B cell (primary cell): ENCODE measurements at regions not wholly inside any gene's neighbourhood (a gene's known extent, or its start where the extent isn't known, plus 50 kb on each side); places are given as distances from the start of the nearest gene placed in this dataset.

Source experiments
- ATAC-seq: fragments of 200-7000 bp; cut with Tn5 transposase; one replicate; pipeline ENCODE4 v1.10.0; 2021; ENCODE audit warnings: low read depth, mild to moderate bottlenecking, moderate number of reproducible peaks, moderate library complexity
- CTCF ChIA-PET: fragments of 350-600 bp; sonication (Branson Sonifier 250); formaldehyde crosslinking; loops from one replicate; lab custom pipeline; 2021; ENCODE audit warnings: antibody characterized with exemption, inconsistent platforms; lab: Charles Lee
- POLR2A ChIA-PET: fragments of 350-600 bp; sonication (Branson Sonifier 250); formaldehyde crosslinking; loops from one replicate; lab custom pipeline; 2021; ENCODE audit warnings: antibody characterized with exemption; lab: Charles Lee
- DNase-seq: peaks from one replicate; pipeline ENCODE4 v3.0.0; 2013
- H2AFZ ChIP-seq: 2 replicates; pipeline ENCODE4 v1.6.1; 2012; ENCODE audit warnings: mild to moderate bottlenecking, low read depth, low read length; ENCODE audit not compliant: insufficient read depth, poor library complexity, severe bottlenecking
- H3K27ac ChIP-seq, 2 donors: 1 replicate in 1 of 2; 2 replicates in 1 of 2; pipeline ENCODE4 v1.5.1; 2012 to 2013; ENCODE audit warnings: low read length in 2 of 2, mild to moderate bottlenecking in 2 of 2, moderate library complexity in 1 of 2
- H3K27me3 ChIP-seq, 4 experiments: fragments of 200-600 bp in 1 of 4; sonication (generic) in 1 of 4; replicated peaks in 1 of 4; 1 replicate in 2 of 4; 2 replicates in 2 of 4; pipeline versions ENCODE4 v1.6.1 to v1.7.0; 2013 to 2016; ENCODE audit warnings: low read length in 3 of 4, mild to moderate bottlenecking in 2 of 4, mixed read lengths in 1 of 4, moderate library complexity in 1 of 4; ENCODE audit not compliant: insufficient read depth in 4 of 4, control insufficient read depth in 3 of 4; ENCODE audit errors: control extremely low read depth in 1 of 4
- H3K36me3 ChIP-seq, 2 experiments: replicated peaks in 1 of 2; 1 replicate in 1 of 2; 2 replicates in 1 of 2; pipeline versions ENCODE4 v1.6.1 to v1.7.1; 2013; ENCODE audit warnings: low read length in 1 of 2; ENCODE audit not compliant: insufficient read depth in 2 of 2, control insufficient read depth in 1 of 2; ENCODE audit errors: control extremely low read depth in 1 of 2, extremely low read depth in 1 of 2
- H3K4me1 ChIP-seq, 2 donors: fragments of 200-600 bp in 1 of 2; sonication (generic) in 1 of 2; 1 replicate in 1 of 2; 2 replicates in 1 of 2; pipeline versions ENCODE4 v1.5.1 to v1.6.1; 2013 to 2017; ENCODE audit warnings: low read length in 2 of 2; ENCODE audit not compliant: control insufficient read depth in 2 of 2, insufficient read depth in 2 of 2
- H3K4me2 ChIP-seq: replicated peaks from 2 replicates; pipeline ENCODE3; 2012; ENCODE audit warnings: mild to moderate bottlenecking, low read depth, low read length; ENCODE audit not compliant: poor library complexity, severe bottlenecking
- H3K4me3 ChIP-seq, 5 experiments: fragments of 200-600 bp in 1 of 5; sonication (generic) in 1 of 5; 1 replicate in 3 of 5; 2 replicates in 2 of 5; pipeline versions ENCODE4 v1.5.1 to v1.7.0; 2011 to 2016; ENCODE audit warnings: low read length in 4 of 5, mild to moderate bottlenecking in 4 of 5, low read depth in 2 of 5, control low read depth in 1 of 5, moderate library complexity in 1 of 5; ENCODE audit not compliant: insufficient read depth in 1 of 5; ENCODE audit errors: control extremely low read depth in 1 of 5, extremely low read depth in 1 of 5
- H3K79me2 ChIP-seq: fragments of 200-600 bp; sonication (generic); one replicate; pipeline ENCODE4 v1.6.0; 2016; ENCODE audit warnings: low read length; ENCODE audit not compliant: control insufficient read depth, insufficient read depth
- H3K9ac ChIP-seq: fragments of 200-600 bp; sonication (generic); 2 replicates; pipeline ENCODE4 v1.6.1; 2017; ENCODE audit warnings: mild to moderate bottlenecking, low read length, moderate library complexity
- H3K9me3 ChIP-seq, 3 donors: one replicate each; pipeline versions ENCODE4 v1.6.1 to v1.7.1; 2013; ENCODE audit warnings: low read length in 2 of 3; ENCODE audit not compliant: control insufficient read depth in 2 of 3, insufficient read depth in 1 of 3; ENCODE audit errors: control extremely low read depth in 1 of 3
- H4K20me1 ChIP-seq: 2 replicates; pipeline ENCODE4 v1.6.0; 2012; ENCODE audit warnings: mild to moderate bottlenecking, low read length; ENCODE audit not compliant: insufficient read depth, control insufficient read depth, poor library complexity, severe bottlenecking
- H3K27ac Mint-ChIP-seq: one replicate; pipeline ENCODE4 v1.8.0; 2021; ENCODE audit warnings: mixed read lengths
- H3K27me3 Mint-ChIP-seq: one replicate; pipeline ENCODE4 v1.8.0; 2021; ENCODE audit warnings: mixed read lengths
- H3K4me1 Mint-ChIP-seq: one replicate; pipeline ENCODE4 v1.8.0; 2021; ENCODE audit warnings: mixed read lengths
- H3K4me3 Mint-ChIP-seq: one replicate; pipeline ENCODE4 v1.8.0; 2021; ENCODE audit warnings: mixed read lengths
- H3K9me3 Mint-ChIP-seq: one replicate; pipeline ENCODE4 v1.8.0; 2022; ENCODE audit warnings: mixed read lengths; ENCODE audit not compliant: insufficient read depth
- EZH2 ChIP-seq: IDR thresholded peaks from 2 replicates; pipeline ENCODE4 v1.6.1; 2012; ENCODE audit warnings: borderline replicate concordance, low read depth, mild to moderate bottlenecking, moderate library complexity, low read length; ENCODE audit not compliant: insufficient read depth, poor library complexity, severe bottlenecking
- WGBS: methylation state at CpG from one replicate; pipeline ENCODE4 v1.1.5; 2013; ENCODE audit warnings: missing lambda C conversion rate; ENCODE audit not compliant: insufficient coverage; 5-methylcytosine and 5-hydroxymethylcytosine counted together
- intact Hi-C: fragments of 100-400 bp; cut with micrococcal nuclease; formaldehyde crosslinking; loops from one replicate; pipeline ENCODE4 v1.10.0; 2022
- TF ChIP-seq, protein P1 (sequence below): fragments of 200-600 bp; IDR thresholded peaks from one replicate; pipeline ENCODE4 v1.8.0; 2022; ENCODE audit warnings: antibody characterized with exemption, mild to moderate bottlenecking

- H3K4me1 Mint-ChIP-seq, result no peaks in the 10 kb centered on the region
- H3K4me3 ChIP-seq, result no peak overlapping the region
- no peak overlapping the region for H3K4me3 Mint-ChIP-seq
- H4K20me1 ChIP-seq, result no peaks in the 10 kb centered on the region
- no peak overlapping the region for H2AFZ ChIP-seq
- no peak for ATAC-seq
- no peaks in the 10 kb centered on the region for H3K36me3 ChIP-seq
- ChIA-PET POLR2A (no interaction called here), CTCF (no interaction called here)
- no peaks in the 10 kb centered on the region for H3K4me1 ChIP-seq
- no peak overlapping the region for H3K27ac Mint-ChIP-seq
- no peak overlapping the region for H3K27ac ChIP-seq
- no peak overlapping the region for H3K4me2 ChIP-seq
- TF ChIP-seq, protein P1, sequence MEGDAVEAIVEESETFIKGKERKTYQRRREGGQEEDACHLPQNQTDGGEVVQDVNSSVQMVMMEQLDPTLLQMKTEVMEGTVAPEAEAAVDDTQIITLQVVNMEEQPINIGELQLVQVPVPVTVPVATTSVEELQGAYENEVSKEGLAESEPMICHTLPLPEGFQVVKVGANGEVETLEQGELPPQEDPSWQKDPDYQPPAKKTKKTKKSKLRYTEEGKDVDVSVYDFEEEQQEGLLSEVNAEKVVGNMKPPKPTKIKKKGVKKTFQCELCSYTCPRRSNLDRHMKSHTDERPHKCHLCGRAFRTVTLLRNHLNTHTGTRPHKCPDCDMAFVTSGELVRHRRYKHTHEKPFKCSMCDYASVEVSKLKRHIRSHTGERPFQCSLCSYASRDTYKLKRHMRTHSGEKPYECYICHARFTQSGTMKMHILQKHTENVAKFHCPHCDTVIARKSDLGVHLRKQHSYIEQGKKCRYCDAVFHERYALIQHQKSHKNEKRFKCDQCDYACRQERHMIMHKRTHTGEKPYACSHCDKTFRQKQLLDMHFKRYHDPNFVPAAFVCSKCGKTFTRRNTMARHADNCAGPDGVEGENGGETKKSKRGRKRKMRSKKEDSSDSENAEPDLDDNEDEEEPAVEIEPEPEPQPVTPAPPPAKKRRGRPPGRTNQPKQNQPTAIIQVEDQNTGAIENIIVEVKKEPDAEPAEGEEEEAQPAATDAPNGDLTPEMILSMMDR, result no peak
- TF ChIP-seq EZH2, result no peak
- intact Hi-C loops, result no loop called here
- H3K9me3 ChIP-seq, result no peaks in the 10 kb centered on the region
- H3K9me3 Mint-ChIP-seq, result no peaks in the 10 kb centered on the region
- H3K27me3 ChIP-seq, result peaks cover 0 to 11% (median 4%) of the 10 kb centered on the region in 4 experiments
- H3K79me2 ChIP-seq, result no peaks in the 10 kb centered on the region
- DNase-seq, result no peak
- peaks cover 28% of the 10 kb centered on the region for H3K27me3 Mint-ChIP-seq
- no peak overlapping the region for H3K9ac ChIP-seq
- no CpG with 5 or more reads among the region's 3 CpGs for WGBS
These were observed 254.0 kb upstream of the POU3F1 start for GRCh38 chr1:38300616-38301015.

- Histone ChIP-seq H2AFZ (no peak overlapping the region), H4K20me1 (no peaks in the 10 kb centered on the region), H3K36me3 (no peaks in the 10 kb centered on the region), H3K4me2 (no peak overlapping the region), H3K79me2 (no peaks in the 10 kb centered on the region), H3K9ac (no peak overlapping the region), H3K9me3 (peaks cover 0 to 5% (median 0%) of the 10 kb centered on the region in 3 donors), H3K4me3 (no peak overlapping the region), H3K27me3 (peaks cover 0 to 24% (median 4%) of the 10 kb centered on the region in 4 experiments), H3K27ac (no peak overlapping the region), H3K4me1 (no peaks in the 10 kb centered on the region)
- CTCF ChIA-PET, result no interaction called here
- Mint-ChIP-seq H3K4me3 (no peak overlapping the region), H3K27me3 (peaks cover 40% of the 10 kb centered on the region), H3K9me3 (no peaks in the 10 kb centered on the region), H3K4me1 (peaks cover under 1% of the 10 kb centered on the region), H3K27ac (no peak overlapping the region)
- intact Hi-C loops, result no loop called here
- ATAC-seq (no peak), DNase-seq (no peak)
- TF ChIP-seq, protein P1, result no peak
- TF ChIP-seq EZH2, result no peak
- POLR2A ChIA-PET, result no interaction called here
- WGBS, result 34% methylated on average over 3 of the region's 5 CpGs
These were observed 251.2 kb upstream of the POU3F1 start for GRCh38 chr1:38297842-38298241.
